Uterus (tissue), 2 donors: ENCODE measurements at regions not wholly inside any gene's neighbourhood (a gene's known extent, or its start where the extent isn't known, plus 50 kb on each side); places are given as distances from the start of the nearest gene placed in this dataset.

Experiments
- CTCF ChIP-seq, 4 experiments: fragments of 200-600 bp in 2 of 4; fragments of 450-650 bp in 2 of 4; sonication (generic) in 2 of 4; IDR thresholded peaks; one replicate each; pipeline ENCODE4 v1.5.1; 2016 to 2019; ENCODE audit warnings: antibody characterized with exemption in 4 of 4, mild to moderate bottlenecking in 2 of 4, moderate library complexity in 1 of 4
- POLR2A ChIP-seq, 2 donors: fragments of 450-650 bp; IDR thresholded peaks; one replicate each; pipeline ENCODE4 v1.6.1; 2016; ENCODE audit warnings: antibody characterized with exemption in 2 of 2, mild to moderate bottlenecking in 1 of 2, moderate library complexity in 1 of 2

- TF ChIP-seq CTCF (IDR thresholded peaks at IDR 0.05) (no peak), POLR2A (IDR thresholded peaks at IDR 0.05) (no peak)
Observed at GRCh38 chr15:29903785-29904464, 81.7 kb upstream of the TJP1 start.
